Fibroblast of skin of left biceps (primary cell): ENCODE measurements at regions not wholly inside any gene's neighbourhood (a gene's known extent, or its start where the extent isn't known, plus 50 kb on each side); places are given as distances from the start of the nearest gene placed in this dataset.
A peak's percentile ranks its signal among the peaks of the same experiment; 100 is the strongest.

Source experiments
- DNase-seq, 2 experiments: peaks; one replicate each; pipeline ENCODE4 v3.0.0-alpha.2; 2013; ENCODE audit warnings: low read depth in 2 of 2

DNA sequence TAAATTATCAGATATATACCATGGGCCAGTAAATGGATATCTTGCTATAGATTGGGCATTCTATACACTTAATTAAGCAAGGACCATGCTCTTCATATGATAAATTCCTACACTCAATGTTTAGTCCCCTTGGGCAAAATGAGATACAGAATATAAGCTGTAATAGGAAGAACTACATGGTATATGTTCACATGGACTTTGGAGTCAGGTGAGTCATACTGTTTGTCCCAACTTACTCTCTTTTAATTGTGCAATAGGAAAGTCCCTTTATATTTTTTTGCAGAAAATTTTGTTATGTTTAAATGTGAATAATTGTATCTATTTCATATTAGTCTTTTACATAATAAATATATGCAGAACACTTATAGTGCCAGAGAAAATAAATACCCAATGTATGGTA, 820.2 kb upstream of the ADAMTS5 start:
- DNase-seq: no peak

DNA sequence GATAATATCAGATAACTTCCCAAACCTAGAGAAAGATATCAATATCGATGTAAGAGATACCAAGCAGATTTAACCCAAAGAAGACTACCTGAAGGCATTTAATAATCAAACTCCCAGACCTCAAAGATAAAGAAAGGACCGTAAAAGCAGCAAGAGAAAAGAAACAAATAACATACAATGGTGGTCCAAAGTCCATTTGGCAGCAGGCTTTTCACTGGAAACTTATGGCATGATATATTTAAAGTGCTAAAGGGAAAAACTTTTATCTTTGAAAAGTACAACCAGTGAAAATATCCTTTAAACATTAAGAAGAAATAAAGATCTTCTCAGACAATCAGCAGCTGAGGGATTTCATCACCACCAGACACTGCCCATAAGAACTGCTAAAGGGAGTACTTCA, 812.7 kb upstream of the ADAMTS5 start:
- DNase-seq: no peak

DNA sequence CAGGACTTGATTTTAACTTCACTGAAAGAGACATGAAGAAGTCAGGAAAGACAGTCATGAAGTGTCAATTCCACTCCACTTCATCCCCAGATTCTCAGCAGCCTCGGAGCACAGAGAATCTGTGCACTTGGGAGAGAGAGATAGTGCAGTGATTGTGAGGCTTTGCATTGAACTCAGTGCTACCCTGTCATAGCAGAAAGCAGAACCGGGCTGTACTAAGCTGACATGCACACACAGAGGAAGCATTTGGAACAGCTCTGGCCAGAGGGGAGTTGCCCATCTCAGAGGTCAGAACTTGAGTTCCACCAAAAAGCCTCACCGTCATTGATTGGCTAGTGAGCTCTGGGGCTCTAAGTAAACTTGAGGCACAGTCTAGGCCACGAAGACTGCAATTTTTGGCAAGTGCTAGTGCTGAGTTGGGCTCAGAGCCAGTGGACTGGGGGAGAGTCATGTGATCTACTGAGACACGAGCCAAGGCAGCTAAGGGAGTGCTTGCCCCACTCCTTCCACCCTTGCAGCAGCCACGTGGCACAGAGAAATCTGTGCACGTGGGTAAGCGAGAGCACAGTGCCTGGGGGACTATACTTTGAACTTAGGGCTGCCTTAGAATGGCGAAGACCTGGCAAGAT, 810.2 kb upstream of the ADAMTS5 start:
- no peak for DNase-seq

DNA sequence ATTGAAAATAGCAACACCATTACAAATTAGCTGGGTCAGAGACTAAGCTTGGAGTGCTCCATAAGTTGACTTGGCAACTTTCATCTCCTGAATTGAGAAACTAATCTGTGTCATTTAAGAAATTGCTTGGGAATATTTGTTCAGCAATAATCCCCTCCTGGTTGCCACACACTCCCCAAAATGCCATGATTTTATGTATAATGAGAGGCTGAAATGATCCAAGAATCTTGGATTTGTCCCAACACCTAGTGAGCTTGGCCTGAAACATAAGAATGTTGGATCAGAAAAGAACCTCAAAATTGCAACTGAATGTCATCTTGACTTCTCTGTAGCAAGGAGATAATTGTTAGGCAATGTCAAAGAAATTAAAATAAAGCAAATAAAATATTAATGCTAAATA, 805.9 kb upstream of the ADAMTS5 start:
- peak in 1 of 2 experiments; percentile 38 for DNase-seq

DNA sequence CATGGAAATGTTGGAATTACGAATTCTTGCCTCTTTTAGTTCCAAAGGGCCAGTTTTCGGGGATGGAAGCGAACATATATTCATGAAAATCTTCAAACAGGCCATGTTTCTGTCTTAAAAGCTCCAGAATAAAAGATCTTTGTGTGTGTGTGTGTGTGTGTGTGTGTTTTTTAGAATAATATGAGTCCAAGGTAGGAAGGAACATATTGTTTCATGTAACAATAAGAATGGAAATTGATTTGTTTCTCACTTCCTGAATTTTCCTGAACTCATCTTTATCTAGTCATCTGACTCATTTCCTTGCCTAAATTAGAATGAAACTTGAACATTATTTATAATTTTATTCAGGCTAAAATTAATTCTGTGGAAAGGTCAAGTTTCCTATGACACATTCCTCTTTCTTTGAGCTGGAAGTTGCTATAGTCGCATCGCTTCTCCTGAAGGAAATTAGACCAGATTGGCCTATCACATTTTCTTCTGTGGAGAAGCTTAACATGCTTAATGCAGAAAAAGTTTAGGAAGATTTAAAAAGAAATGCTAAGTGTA, 805.1 kb upstream of the ADAMTS5 start:
- DNase-seq: no peak

DNA sequence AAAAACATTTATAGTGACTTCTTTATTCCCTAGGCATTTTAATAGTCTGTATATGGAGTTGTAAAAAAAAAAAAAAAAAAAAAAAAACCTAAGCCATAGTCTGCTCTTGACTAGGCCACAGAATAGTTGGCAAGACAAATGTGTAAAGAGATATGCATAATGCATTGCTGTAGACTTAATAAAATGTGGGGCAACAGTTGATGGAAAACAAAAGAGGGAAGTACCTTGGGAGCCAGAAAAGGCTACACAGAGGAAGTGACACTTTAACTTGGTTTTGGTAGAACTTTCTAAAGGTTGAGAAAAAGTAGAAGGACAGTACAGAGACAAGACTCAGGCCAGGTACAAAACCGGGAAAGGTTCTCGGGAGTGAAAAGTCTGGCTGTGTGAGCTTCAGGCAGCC, 802.9 kb upstream of the ADAMTS5 start:
- DNase-seq: no peak

DNA sequence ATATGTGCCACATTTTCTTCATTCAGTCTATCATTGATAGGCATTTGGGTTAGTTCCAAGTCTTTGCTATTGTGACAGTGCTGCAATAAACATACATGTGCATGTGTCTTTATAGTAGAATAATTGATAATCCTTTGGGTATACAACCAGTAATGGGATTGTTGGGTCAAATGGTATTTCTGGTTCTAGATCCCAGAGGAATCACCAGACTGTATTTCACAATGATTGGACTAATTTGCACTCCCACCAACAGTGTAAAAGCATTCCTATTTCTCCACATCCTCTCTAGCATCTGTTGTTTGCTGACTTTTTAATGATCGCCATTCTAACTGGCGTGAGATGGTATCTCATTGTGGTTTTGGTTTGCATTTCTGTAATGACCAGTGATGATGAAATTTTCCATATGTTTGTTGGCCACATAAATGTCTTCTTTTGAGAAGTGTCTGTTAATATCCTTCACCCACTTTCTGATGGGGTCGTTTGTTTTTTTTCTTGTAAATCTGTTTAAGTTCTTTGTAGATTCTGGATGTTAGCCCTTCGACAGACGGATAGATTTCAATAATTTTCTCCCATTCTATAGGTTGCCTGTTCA, 801.3 kb upstream of the ADAMTS5 start:
- DNase-seq: peak; percentile 55 to 58

DNA sequence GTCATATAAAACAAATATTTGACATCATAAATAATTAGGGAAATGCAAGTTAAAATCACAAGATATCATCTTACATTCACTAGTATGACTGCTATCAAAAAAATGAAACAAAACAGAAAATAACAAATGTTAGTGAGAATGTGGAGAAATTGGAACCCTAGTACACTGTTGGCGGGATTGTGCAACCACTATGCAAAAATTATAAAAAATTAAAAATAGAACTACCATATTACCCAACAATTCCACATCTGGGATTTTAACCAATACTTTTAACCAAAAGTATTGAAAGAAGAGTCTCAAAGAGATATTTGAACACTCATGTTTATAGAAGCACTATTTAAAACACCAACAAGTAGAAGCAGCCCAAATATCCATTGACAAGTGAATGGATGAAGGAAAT, 797.2 kb upstream of the ADAMTS5 start:
- no peak for DNase-seq

DNA sequence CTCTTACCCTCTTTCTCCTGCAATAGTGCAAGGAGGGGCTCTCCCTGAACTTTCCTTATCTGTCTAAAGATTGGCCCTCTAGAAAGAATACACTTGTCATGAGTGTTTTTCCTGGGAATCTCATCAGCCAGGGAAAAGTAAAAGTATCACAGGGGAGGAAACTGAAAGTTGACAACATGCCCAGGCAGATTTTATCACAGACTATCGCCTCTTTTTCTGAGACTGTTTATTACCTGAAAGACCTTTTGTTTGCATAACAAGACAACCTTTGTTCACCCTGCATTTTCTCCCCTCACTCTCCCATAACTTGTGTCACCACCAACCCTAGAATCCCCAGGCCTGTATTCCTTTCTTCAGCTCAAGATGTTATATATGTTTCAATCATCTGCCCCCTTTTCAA, 794.7 kb upstream of the ADAMTS5 start:
- no peak for DNase-seq

DNA sequence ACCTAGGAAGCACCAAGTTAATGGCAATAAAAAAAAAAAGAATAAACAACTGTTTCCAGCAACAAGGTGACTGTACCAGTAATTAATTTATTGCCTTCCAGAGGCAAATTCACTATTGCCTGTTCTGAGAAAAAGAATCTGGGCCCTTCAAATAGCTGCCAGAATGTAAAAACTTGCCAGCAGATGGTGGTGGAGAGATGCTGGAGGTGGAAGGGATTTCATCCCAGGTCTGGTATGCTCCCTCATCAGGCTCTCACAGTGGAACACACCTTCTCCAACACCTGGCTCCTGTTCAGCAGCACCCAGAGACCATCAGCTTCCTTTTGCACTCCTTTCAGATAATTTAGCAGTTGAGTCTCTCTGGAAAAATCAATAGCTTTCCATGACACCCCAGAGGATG, 792.9 kb upstream of the ADAMTS5 start:
- DNase-seq: no peak

DNA sequence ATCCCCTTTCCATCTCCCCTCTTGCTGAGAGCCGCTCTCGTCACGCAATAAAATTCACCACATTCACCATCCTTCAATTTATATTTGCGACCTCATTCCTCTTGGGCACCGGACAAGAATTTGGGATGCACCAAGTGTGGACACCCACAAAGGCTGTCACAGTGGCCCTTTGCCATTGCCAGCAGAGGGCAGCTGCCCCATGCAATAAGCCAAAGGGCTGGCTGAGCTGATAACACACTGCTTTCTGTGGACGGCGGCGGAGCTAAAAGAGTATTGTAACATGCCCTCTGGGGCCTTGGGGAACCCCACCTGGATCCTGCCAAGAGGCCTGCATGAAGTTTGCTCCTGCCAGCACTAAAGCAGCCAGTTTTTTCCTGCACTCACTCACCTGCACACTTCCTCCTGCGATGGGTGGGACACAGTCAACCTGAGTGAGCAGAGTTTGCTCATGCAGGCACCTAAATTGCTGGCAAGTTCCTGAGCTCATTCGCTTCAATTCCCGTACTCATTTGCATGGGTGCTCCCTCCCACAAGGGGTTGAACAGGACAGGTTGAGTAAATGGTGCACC, 792.3 kb upstream of the ADAMTS5 start:
- no peak for DNase-seq

DNA sequence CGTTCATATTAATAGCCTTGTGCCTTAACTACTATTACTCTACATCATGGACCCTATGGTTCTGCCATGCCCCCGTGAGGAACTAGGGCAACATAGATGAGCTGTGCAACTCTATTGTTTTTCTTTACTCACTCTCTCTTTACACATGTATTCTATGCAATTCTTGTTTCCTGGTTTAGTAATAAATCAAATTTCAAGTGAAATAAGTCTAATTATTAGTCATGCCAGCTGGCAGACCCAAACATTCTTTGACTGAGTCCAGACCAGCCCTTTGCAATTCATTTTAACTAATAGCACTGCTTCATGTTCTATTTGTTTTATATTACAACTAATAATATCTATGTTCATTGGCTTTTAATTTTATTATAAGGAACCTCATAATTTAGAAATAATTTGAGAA, 789.3 kb upstream of the ADAMTS5 start:
- no peak for DNase-seq

DNA sequence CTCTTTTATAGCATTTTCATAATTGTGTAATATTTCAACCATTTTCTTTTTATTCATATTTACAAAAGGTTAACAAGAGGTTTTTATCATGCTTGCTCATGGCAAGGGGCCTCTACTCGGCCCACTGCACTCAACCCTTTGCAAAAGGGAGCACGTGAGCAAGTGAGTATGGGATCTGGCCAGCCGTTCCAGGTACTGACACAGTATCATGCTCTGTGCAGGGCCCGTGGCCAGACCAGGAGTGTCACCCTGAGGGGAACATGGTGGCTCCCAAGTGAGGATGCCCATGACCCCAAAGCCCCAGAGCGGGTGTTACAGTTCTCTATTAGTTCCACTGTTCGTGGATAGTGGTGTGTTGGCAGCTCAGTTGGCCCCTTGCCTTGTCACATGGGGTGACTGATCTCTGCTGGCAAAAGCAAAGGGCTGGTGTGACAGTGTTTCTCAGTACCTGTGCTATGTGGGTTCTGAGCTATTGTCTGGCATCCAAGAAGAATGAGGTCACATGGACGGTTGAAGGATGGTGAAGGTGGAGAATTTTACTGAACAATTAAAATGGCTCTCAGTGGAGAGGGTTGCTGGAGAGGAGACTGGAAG, 777.2 kb upstream of the ADAMTS5 start:
- DNase-seq: no peak

DNA sequence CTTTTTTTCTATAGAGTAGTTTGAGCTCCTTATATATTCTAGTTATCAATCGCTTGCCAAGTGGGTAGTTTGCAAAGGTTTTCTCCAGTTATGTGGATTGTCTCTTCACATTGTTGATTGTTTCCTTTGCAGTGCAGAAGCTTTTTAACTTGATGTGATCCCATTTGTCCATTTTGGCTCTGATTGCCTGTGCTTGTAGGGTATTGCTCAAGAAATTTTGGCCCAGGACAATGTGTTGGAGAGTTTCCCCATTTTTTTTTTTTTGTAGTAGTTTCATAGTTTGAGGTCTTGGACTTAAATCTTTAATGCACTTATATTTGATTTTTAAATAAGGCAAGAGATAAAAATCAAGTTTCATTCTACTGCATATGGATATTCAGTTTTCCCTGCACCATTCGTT, 774.8 kb upstream of the ADAMTS5 start:
- no peak for DNase-seq

DNA sequence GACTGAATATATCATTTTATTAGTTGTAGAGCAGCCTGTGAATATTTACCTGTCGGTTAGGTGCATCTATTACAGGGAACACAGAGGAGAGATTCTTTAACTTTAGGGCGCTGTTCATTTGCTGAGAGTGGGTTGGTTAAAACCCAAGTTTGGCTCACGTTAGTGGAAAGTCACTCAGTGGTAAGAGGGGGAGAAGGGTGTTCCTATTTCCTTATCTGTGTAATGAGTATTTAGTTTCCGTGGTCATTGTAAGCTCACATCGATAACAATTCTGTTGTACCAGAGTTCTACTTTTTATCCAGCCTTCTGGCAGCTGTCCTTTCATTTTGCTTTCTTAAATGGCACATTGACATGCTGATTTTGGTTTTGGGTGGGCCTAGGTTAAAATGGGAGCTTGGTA, 773.2 kb upstream of the ADAMTS5 start:
- DNase-seq: no peak

DNA sequence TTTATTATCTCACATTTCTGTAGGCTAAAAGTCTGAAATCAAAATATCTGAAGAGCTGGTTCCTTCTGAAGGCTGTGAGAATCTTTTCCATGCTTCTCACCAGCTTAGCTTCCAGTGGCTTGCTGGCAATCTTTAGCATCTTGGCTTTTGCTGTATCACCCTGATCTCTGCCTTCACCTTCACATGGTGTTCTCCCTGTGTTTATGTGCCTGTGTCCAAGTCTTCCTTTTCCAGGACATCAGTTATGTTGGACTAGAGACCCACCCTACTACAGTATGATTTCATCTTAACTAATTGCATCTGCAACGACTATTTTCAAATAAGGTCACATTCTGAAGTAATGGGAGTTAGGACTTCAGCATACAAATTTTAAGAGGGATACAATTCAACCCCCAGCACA, 772.3 kb upstream of the ADAMTS5 start:
- DNase-seq: no peak

DNA sequence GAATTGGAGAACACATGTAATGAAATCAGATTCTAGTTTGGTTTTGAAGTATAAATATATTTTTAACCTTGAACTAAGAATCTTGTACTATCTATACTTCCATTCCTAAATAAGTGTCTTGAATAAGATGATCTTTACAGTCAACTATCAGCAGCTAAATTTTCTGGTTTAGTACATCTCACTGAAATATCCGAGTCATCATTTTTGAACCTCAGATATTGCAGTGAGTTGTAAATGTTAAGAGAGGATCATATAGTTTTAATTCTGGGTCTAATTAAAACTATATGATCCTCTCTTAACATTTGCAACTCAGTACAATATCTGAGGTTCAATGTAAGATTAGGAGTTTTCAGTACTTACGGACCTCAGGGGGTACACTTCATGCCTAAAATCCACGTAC, 768.8 kb upstream of the ADAMTS5 start:
- DNase-seq: no peak

DNA sequence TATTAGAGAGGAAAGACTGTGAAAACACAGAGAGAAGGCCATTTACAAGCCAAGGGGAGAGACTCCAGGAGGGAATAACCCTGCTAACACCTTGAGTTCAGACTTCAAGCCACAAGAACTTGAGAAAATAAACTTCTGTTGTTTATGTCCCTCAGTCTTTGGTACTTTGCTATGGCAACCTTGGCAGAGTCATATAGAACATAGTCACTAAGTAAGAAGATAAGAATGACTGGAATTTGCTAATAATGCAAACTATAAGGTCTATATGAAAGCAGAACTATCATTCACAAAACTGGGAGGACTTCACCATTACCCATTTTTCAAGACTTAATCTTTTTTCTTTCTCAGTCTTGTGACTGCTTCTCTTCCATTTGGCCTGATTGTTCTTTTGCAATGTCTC, 767.3 kb upstream of the ADAMTS5 start:
- peak; percentile 39 to 54 for DNase-seq

DNA sequence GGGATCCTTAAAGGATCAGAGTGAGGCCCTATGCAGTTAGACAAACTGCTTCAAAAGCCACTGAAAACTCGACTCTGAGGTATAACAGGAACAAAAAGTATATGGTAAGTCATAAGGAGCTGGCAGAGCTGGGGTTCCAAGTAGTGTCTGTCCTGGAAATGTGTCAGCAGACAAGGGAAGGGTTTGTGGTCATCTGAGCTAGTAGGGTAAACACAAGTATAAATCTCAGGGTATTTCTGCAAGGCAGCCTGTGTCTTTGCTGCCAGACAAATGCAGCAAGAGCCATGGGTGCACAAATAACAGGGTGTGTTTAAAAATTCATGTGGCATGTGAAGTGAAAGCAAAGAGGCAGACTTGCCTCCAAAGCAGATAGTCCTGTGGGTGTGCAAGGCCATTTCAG, 759.0 kb upstream of the ADAMTS5 start:
- DNase-seq: no peak

DNA sequence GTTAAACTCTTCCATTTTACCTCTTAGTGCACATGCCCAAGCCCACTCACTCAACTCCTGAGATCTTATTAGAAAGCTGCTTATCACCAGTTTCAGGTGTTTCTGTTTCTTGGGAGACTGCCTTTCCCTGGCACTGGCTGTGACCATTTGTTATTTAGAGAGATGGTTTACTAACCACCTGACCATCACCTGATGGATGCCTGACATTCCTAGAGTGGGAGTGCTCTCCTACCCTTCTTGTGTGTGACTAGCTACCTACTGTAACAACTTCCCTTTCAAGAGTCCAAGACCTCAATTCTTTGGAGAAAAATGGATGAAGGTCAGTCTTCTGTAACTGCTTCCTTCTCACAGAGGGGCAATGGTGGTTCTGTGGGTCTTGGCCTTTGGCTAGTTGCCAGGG, 755.2 kb upstream of the ADAMTS5 start:
- DNase-seq: no peak

DNA sequence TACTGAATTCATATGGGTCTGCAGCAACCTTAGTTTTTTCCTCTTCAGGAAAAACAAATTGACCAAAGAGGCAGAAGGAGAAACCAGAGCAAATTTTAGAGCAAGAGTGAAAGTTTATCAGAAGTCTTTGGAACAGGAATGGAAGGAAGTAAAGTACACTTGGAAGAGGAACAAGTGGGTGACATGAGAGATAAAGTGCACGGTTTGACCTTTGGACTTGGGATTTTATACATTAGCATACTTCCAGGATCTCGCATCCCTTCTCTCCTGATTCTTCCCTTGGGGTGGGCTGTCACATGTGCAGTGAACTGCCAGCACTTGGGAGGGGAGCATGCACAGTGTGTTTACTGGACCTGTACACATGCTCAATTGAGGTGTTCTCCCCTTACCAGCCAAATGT, 754.8 kb upstream of the ADAMTS5 start:
- no peak for DNase-seq

DNA sequence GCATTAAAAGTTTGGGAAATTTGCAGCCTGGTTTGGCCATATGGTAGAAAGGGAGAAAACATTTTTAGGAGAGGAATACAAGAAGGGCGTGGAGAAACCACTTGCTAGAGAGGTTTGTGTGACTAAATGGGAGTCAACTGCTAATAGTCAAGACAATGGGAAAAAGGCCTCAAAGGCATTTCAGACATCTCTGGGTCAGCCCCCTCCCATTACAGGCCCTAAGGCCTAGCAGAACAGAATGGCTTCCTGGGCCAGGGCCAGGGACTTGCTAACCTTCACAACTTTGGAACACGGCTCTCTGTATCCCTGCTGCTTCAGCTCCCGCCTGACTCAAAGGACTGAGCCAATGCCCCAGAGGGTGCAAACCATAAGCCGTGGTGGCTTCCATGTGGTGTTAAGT, 752.3 kb upstream of the ADAMTS5 start:
- no peak for DNase-seq

DNA sequence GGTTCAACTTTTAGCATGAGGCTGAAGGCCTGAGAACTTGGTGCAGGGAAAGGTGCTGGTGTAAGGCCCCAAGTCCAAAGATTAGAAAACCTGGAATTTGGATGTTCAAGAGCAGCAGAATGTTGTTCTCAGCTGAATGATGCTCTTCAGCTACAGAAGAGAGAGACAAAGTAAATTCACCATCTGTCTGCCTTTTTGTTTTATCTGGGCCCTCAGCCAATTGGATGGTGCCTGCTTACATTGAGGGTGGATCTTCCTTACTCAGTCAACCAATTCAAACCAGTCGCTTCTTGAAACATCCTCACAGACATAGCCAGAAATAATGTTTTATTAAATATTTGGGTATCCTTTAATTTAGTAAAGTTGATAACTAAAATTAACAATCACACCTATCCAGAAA, 748.2 kb upstream of the ADAMTS5 start:
- DNase-seq: no peak
